A549 (cell line): ENCODE measurements at regions not wholly inside any gene's neighbourhood (a gene's known extent, or its start where the extent isn't known, plus 50 kb on each side); places are given as distances from the start of the nearest gene placed in this dataset.
"Not testable (repeated sequence)": the region's sequence is repeated elsewhere in the genome, so short reads cannot be mapped to it uniquely, and the experiment has no call there.

Experiments used
- ATAC-seq, 2 experiments: fragments of 200-7000 bp in 1 of 2; fragments of >200 bp in 1 of 2; cut with Nextera tagmentation in 1 of 2; cut with Tn5 transposase in 1 of 2; 3 replicates each; pipeline versions ENCODE4 v1.8.0 to v1.9.1; 2018 to 2020; ENCODE audit warnings: mild to moderate bottlenecking in 1 of 2, moderate library complexity in 1 of 2
- CTCF ChIA-PET: fragments of 300-600 bp; sonication (Branson Sonifier 250); formaldehyde crosslinking; extraction: SDS; loops from one replicate; lab custom pipeline; 2021; ENCODE audit warnings: antibody characterized with exemption, inconsistent platforms; lab: Yijun Ruan, JAX
- POLR2A ChIA-PET: fragments of 350-600 bp; formaldehyde crosslinking; extraction: SDS; loops from one replicate; lab custom pipeline; 2021; ENCODE audit warnings: antibody characterized with exemption, inconsistent platforms; lab: Yijun Ruan, JAX
- DNase-seq, 2 experiments: peaks; one replicate each; pipeline versions ENCODE4 v3.0.0 to v3.0.0-alpha.2; 2011 to 2016; ENCODE audit warnings: low read depth in 1 of 2, low spot score in 1 of 2
- FAIRE-seq: peaks from 2 replicates; lab custom pipeline; 2011; peaks lifted over from hg19 to GRCh38; lab: Jason Lieb, UNC
- H3K27ac ChIP-seq, 2 experiments: fragments of >200 bp; sonication (Bioruptor Twin); formaldehyde crosslinking; 3 replicates each; pipeline ENCODE4 v1.5.1; 2016 to 2017
- H3K4me1 ChIP-seq: fragments of >200 bp; sonication (Bioruptor Twin); formaldehyde crosslinking; 3 replicates; pipeline ENCODE4 v1.6.1; 2016
- H3K4me2 ChIP-seq: fragments of >200 bp; sonication (Bioruptor Twin); formaldehyde crosslinking; 3 replicates; pipeline ENCODE4 v1.6.1; 2016
- H3K4me3 ChIP-seq: fragments of >200 bp; sonication (Bioruptor Twin); formaldehyde crosslinking; 3 replicates; pipeline ENCODE4 v1.5.1; 2016
- H3K9me3 ChIP-seq: fragments of >200 bp; sonication (Bioruptor Twin); formaldehyde crosslinking; 3 replicates; pipeline ENCODE4 v1.6.1; 2016
- BCL3 ChIP-seq: fragments of >200 bp; sonication (Bioruptor Twin); formaldehyde crosslinking; IDR thresholded peaks from 3 replicates; pipeline ENCODE4 v1.6.1; 2016
- E2F6 ChIP-seq: IDR thresholded peaks from 2 replicates; pipeline ENCODE4 v1.6.1; 2012; ENCODE audit warnings: low read depth, borderline replicate concordance
- EHF ChIP-seq: fragments of 250-450 bp; sonication (Bioruptor Pico); IDR thresholded peaks from 2 replicates; pipeline ENCODE4 v1.5.0; 2020; ENCODE audit warnings: mild to moderate bottlenecking
- EHMT2 ChIP-seq: fragments of 200-600 bp; sonication (generic); IDR thresholded peaks from 2 replicates; pipeline ENCODE4 v1.6.1; 2016; ENCODE audit warnings: antibody characterized with exemption, low read depth, mild to moderate bottlenecking, moderate library complexity
- EP300 ChIP-seq, 2 experiments: fragments of >200 bp; sonication (Bioruptor Twin); formaldehyde crosslinking; IDR thresholded peaks; 2 replicates in 1 of 2; 3 replicates in 1 of 2; pipeline ENCODE4 v1.6.1; 2016 to 2017
- HEYL ChIP-seq: fragments of 250-450 bp; sonication (Bioruptor Pico); IDR thresholded peaks from 2 replicates; pipeline ENCODE4 v1.8.0; 2021; ENCODE audit warnings: mild to moderate bottlenecking, moderate library complexity
- HOXA7 ChIP-seq: fragments of 250-450 bp; sonication (Bioruptor Pico); IDR thresholded peaks from 2 replicates; pipeline ENCODE4 v1.5.0; 2020; ENCODE audit warnings: mild to moderate bottlenecking, moderate library complexity
- HOXB13 ChIP-seq: fragments of 250-450 bp; sonication (Bioruptor Pico); IDR thresholded peaks from 2 replicates; pipeline ENCODE4 v1.5.0; 2020; ENCODE audit warnings: low read depth, mild to moderate bottlenecking, moderate library complexity
- HOXB5 ChIP-seq: fragments of 250-450 bp; sonication (Bioruptor Pico); IDR thresholded peaks from 2 replicates; pipeline ENCODE4 v1.5.0; 2020; ENCODE audit warnings: mild to moderate bottlenecking, moderate library complexity
- NPAS2 ChIP-seq: fragments of 250-450 bp; sonication (Bioruptor Pico); IDR thresholded peaks from 2 replicates; pipeline ENCODE4 v1.8.0; 2022; ENCODE audit warnings: mild to moderate bottlenecking, moderate library complexity, borderline replicate concordance
- POLR2A ChIP-seq: IDR thresholded peaks from 2 replicates; pipeline ENCODE4 v1.6.1; 2012; ENCODE audit warnings: mild to moderate bottlenecking, low read length
- POLR2AphosphoS2 ChIP-seq: conservative IDR thresholded peaks from 2 replicates; pipeline ENCODE4 v1.6.1; 2012; ENCODE audit warnings: low read length, improper control_type of control experiment, inconsistent platforms
- RCOR1 ChIP-seq: fragments of 150-350 bp; IDR thresholded peaks from 2 replicates; pipeline ENCODE4 v1.6.1; 2014; ENCODE audit warnings: antibody characterized with exemption, low read length, low read depth
- SMC3 ChIP-seq: fragments of >200 bp; sonication (Bioruptor Twin); formaldehyde crosslinking; IDR thresholded peaks from 3 replicates; pipeline ENCODE4 v1.6.1; 2018; ENCODE audit warnings: inconsistent platforms
- ZFP36 ChIP-seq: fragments of 450-650 bp; IDR thresholded peaks from 2 replicates; pipeline ENCODE4 v1.6.1; 2014; ENCODE audit warnings: borderline replicate concordance; ENCODE audit not compliant: partially characterized antibody
- WGBS: methylation state at CpG from one replicate; pipeline ENCODE4 v1.1.6; 2017; ENCODE audit errors: missing lambda C conversion rate; 5-methylcytosine and 5-hydroxymethylcytosine counted together
- TF ChIP-seq, protein P1 (sequence below): fragments of 450-650 bp; IDR thresholded peaks from 2 replicates; pipeline ENCODE4 v1.6.1; 2014; ENCODE audit warnings: antibody characterized with exemption
- TF ChIP-seq, protein P2 (sequence below): fragments of 250-450 bp; sonication (Bioruptor Pico); IDR thresholded peaks from 2 replicates; pipeline ENCODE4 v1.5.0; 2020; ENCODE audit warnings: low read depth, mild to moderate bottlenecking, moderate library complexity
- TF ChIP-seq, protein P3 (sequence below): fragments of 250-450 bp; sonication (Bioruptor Pico); IDR thresholded peaks from 2 replicates; pipeline ENCODE4 v1.5.0; 2021; ENCODE audit warnings: mild to moderate bottlenecking, moderate library complexity, borderline replicate concordance
- TF ChIP-seq, protein P4 (sequence below): fragments of 150-350 bp; IDR thresholded peaks from 2 replicates; pipeline ENCODE4 v1.6.1; 2014; ENCODE audit warnings: low read depth, mild to moderate bottlenecking, low read length

GRCh38 chr15:99467853-99468464, 97.8 kb upstream of the MEF2A start:
- DNase-seq, result no peak
- POLR2A ChIA-PET, result no interaction called here
- CTCF ChIA-PET, result interaction anchor here (1.8 to 2.1 kb wide), 2 partner anchors 11 to 236 kb away, joined by 7 read pairs; no protein-coding TSS in a partner anchor

DNA sequence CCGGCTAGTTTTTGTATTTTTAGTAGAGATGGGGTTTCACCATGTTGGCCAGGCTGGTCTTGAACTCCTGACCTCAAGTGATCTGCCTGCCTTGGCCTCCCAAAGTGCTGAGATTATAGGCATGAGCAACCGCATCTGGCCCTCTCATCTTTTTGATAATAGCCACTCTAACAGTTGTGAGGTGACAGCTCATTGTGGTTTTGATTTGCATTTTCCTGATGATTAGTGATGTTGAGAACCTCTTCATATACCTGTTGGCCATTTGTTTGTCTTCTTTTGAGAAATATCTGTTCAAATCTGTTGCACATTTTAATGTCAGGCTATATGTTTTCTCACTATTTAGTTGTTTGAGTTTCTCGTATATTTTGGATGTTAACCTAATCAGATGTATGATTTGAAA, 95.6 kb upstream of the MEF2A start:
- CTCF ChIA-PET, result interaction anchor here (0.7 to 1.4 kb wide), 2 partner anchors 36 to 61 kb away, joined by 3 read pairs; no protein-coding TSS in a partner anchor
- H3K4me1 ChIP-seq, POLR2A ChIA-PET, H3K4me3 ChIP-seq, FAIRE-seq, H3K27ac ChIP-seq, DNase-seq, ATAC-seq, H3K4me2 ChIP-seq, H3K9me3 ChIP-seq: not testable (repeated sequence)
- WGBS, result 89% methylated on average over 3 of the region's 3 CpGs

More at GRCh38 chr15:99467853-99468464, 97.8 kb upstream of the MEF2A start:
- no peaks in the 10 kb centered on the region for H3K4me1 ChIP-seq
- ATAC-seq (peak; percentile 19 to 30; a peak in 1 of 6 replicates), FAIRE-seq (no peak)
- no peak overlapping the region for H3K4me3 ChIP-seq
- peak overlapping the region in 1 of 2 experiments; percentile 36; a peak in 1 of 6 replicates for H3K27ac ChIP-seq
- H3K4me2 ChIP-seq, result no peak overlapping the region
- 59% methylated on average over 4 of the region's 4 CpGs for WGBS
- peaks cover 18% of the 10 kb centered on the region for H3K9me3 ChIP-seq
- TF ChIP-seq, protein P1, sequence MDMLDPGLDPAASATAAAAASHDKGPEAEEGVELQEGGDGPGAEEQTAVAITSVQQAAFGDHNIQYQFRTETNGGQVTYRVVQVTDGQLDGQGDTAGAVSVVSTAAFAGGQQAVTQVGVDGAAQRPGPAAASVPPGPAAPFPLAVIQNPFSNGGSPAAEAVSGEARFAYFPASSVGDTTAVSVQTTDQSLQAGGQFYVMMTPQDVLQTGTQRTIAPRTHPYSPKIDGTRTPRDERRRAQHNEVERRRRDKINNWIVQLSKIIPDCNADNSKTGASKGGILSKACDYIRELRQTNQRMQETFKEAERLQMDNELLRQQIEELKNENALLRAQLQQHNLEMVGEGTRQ, result no peak
- TF ChIP-seq POLR2A (no peak), RCOR1 (no peak), EHF (no peak), NPAS2 (CRISPR knock-in tag) (no peak), EHMT2 (no peak), HOXA7 (CRISPR knock-in tag) (no peak), BCL3 (no peak), HOXB13 (CRISPR knock-in tag) (no peak), HEYL (CRISPR knock-in tag) (no peak), HOXB5 (CRISPR knock-in tag) (no peak), EP300 (IDR thresholded peaks at IDR 0.05) (no peak), SMC3 (no peak)
- TF ChIP-seq, protein P2, sequence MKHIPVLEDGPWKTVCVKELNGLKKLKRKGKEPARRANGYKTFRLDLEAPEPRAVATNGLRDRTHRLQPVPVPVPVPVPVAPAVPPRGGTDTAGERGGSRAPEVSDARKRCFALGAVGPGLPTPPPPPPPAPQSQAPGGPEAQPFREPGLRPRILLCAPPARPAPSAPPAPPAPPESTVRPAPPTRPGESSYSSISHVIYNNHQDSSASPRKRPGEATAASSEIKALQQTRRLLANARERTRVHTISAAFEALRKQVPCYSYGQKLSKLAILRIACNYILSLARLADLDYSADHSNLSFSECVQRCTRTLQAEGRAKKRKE (CRISPR knock-in tag), result no peak
- TF ChIP-seq, protein P3, sequence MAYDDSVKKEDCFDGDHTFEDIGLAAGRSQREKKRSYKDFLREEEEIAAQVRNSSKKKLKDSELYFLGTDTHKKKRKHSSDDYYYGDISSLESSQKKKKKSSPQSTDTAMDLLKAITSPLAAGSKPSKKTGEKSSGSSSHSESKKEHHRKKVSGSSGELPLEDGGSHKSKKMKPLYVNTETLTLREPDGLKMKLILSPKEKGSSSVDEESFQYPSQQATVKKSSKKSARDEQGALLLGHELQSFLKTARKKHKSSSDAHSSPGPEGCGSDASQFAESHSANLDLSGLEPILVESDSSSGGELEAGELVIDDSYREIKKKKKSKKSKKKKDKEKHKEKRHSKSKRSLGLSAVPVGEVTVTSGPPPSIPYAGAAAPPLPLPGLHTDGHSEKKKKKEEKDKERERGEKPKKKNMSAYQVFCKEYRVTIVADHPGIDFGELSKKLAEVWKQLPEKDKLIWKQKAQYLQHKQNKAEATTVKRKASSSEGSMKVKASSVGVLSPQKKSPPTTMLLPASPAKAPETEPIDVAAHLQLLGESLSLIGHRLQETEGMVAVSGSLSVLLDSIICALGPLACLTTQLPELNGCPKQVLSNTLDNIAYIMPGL (CRISPR knock-in tag), result no peak
- TF ChIP-seq, all 56 proteins: peak for 0

DNA sequence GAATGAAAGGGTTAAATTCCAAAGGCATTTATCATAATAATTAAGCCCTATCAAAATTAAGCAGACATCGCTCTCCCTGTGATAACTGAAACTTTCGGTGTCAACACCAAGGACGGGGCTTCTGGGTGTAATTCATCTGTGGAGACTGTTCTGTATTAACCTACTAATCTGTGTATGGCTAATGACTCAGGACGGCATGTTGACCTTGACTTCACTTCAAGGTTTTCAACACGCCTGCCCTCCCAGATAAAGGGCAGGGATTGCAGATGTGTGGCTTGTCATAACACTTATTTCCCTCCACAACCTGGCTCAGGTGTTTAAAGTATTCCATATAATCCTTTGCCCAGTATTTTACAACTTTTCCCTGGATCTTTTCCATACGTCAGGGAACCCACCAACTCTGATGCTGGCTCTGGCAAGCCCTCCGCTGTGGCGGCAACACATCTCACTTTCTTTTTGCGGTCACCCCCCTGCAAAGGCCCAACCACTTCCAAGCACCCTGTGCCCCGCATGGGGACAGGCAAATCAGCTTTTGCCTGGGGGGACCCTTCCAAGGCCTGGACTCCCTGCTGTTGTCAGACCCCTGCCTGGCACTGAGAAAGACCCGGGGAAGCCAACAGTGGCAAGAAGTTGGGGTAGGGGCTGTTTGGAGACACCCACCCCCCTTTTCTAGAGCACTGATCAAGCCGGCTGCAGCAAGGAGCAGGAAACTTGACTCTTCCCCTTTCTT, 93.2 kb upstream of the MEF2A start:
- Histone ChIP-seq H3K4me3 (no peak overlapping the region), H3K4me2 (no peak overlapping the region), H3K4me1 (peaks cover 20% of the 10 kb centered on the region), H3K9me3 (no peaks in the 10 kb centered on the region), H3K27ac (no peak overlapping the region)
- WGBS, result 83% methylated on average over 12 of the region's 12 CpGs
- CTCF ChIA-PET, result no interaction called here
- POLR2A ChIA-PET, result no interaction called here
- DNase-seq, result no peak
- ATAC-seq, result no peak
- TF ChIP-seq E2F6 (no peak), POLR2AphosphoS2 (no peak), ZFP36 (no peak)
- TF ChIP-seq, protein P4, sequence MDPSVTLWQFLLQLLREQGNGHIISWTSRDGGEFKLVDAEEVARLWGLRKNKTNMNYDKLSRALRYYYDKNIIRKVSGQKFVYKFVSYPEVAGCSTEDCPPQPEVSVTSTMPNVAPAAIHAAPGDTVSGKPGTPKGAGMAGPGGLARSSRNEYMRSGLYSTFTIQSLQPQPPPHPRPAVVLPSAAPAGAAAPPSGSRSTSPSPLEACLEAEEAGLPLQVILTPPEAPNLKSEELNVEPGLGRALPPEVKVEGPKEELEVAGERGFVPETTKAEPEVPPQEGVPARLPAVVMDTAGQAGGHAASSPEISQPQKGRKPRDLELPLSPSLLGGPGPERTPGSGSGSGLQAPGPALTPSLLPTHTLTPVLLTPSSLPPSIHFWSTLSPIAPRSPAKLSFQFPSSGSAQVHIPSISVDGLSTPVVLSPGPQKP, result no peak
- TF ChIP-seq, protein P1, result no peak
- TF ChIP-seq, protein P2 (CRISPR knock-in tag), result no peak
- TF ChIP-seq, all 56 proteins: peak for 0
- FAIRE-seq, result no peak
